HFFc6 (cell line): ENCODE measurements at regions not wholly inside any gene's neighbourhood (a gene's known extent, or its start where the extent isn't known, plus 50 kb on each side); places are given as distances from the start of the nearest gene placed in this dataset.
"Not testable (repeated sequence)": the region's sequence is repeated elsewhere in the genome, so short reads cannot be mapped to it uniquely, and the experiment has no call there.

ENCODE experiments used
- DNase-seq: peaks from one replicate; pipeline ENCODE4 v3.0.0-alpha.2; 2018
- H3K27ac Mint-ChIP-seq: 2 replicates; pipeline ENCODE4 v1.8.0; 2020; ENCODE audit warnings: mild to moderate bottlenecking, mixed read lengths
- H3K27me3 Mint-ChIP-seq: 2 replicates; pipeline ENCODE4 v1.8.0; 2021; ENCODE audit warnings: mild to moderate bottlenecking, moderate library complexity, mixed read lengths; ENCODE audit not compliant: insufficient read depth
- H3K36me3 Mint-ChIP-seq: 2 replicates; pipeline ENCODE4 v1.8.0; 2021; ENCODE audit warnings: low read depth, mixed read lengths
- H3K4me1 Mint-ChIP-seq: 2 replicates; pipeline ENCODE4 v1.8.0; 2020; ENCODE audit warnings: low read depth, mixed read lengths
- H3K4me3 Mint-ChIP-seq: 2 replicates; pipeline ENCODE4 v1.8.0; 2020; ENCODE audit warnings: mild to moderate bottlenecking, moderate library complexity, mixed read lengths
- H3K9me3 Mint-ChIP-seq: 2 replicates; pipeline ENCODE4 v1.8.0; 2020; ENCODE audit warnings: mild to moderate bottlenecking, mixed read lengths
- TF ChIP-seq, protein P1 (sequence below): fragments of 200-600 bp; sonication (generic); IDR thresholded peaks from 2 replicates; pipeline ENCODE4 v1.5.0; 2021; ENCODE audit warnings: antibody characterized with exemption, mild to moderate bottlenecking

DNA sequence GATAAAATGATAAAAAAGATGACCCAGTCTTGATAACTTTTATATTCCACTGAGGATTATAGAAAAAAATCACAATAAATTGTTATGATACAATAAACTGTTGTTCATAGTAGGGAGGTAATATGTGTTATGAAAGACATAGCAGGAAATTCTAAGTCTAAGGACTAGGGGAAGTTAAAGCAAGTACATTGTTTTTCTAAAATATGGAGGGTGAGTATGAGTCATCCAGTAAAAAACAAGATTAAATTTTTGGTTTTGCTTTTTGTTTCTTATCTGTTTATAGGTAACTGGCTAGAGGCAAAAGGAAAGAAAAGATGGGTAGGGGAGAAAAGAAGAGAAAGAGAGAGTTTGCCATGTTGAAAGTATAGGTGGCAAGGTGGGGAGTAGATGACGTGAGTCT is 188.4 kb downstream of the POLR1F start:
- TF ChIP-seq, protein P1, sequence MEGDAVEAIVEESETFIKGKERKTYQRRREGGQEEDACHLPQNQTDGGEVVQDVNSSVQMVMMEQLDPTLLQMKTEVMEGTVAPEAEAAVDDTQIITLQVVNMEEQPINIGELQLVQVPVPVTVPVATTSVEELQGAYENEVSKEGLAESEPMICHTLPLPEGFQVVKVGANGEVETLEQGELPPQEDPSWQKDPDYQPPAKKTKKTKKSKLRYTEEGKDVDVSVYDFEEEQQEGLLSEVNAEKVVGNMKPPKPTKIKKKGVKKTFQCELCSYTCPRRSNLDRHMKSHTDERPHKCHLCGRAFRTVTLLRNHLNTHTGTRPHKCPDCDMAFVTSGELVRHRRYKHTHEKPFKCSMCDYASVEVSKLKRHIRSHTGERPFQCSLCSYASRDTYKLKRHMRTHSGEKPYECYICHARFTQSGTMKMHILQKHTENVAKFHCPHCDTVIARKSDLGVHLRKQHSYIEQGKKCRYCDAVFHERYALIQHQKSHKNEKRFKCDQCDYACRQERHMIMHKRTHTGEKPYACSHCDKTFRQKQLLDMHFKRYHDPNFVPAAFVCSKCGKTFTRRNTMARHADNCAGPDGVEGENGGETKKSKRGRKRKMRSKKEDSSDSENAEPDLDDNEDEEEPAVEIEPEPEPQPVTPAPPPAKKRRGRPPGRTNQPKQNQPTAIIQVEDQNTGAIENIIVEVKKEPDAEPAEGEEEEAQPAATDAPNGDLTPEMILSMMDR, result no peak
- H3K27me3 Mint-ChIP-seq, result peaks cover 2% of the 10 kb centered on the region; the same call in 1 of the 2 replicates
- no peak overlapping the region for H3K4me3 Mint-ChIP-seq
- no peak for DNase-seq
- H3K4me1 Mint-ChIP-seq, result no peaks in the 10 kb centered on the region
- H3K9me3 Mint-ChIP-seq, result no peaks in the 10 kb centered on the region
- no peaks in the 10 kb centered on the region for H3K36me3 Mint-ChIP-seq
- no peak overlapping the region for H3K27ac Mint-ChIP-seq

DNA sequence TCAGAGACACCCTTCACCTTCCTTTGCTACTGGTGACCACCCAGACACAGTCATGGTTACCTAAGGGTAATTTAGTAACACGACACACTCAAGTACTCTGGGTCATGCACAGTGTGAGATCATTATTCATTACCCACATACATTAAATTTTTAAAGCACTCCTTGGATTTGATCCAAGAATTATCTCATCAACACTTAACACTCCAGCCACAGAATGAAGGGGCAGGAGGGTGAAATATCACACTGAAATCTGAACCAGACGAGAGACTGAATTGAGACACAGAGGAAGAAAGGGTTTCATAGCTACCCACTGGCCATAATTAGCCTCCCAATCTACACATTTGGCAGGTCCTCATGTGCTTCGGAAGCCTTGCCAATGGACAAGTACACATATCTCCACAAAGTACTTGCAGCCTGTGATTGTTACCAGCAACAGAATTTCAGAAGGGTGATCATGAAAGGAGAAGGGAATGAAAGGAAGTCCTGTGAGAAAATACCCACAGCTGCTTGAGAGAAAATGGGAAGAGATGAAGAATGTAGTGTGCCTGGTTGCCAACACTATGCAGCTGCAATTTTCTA is 189.3 kb downstream of the POLR1F start:
- Mint-ChIP-seq H3K9me3 (no peaks in the 10 kb centered on the region), H3K27ac (no peak overlapping the region), H3K36me3 (no peaks in the 10 kb centered on the region), H3K4me1 (no peaks in the 10 kb centered on the region), H3K4me3 (no peak overlapping the region), H3K27me3 (peaks cover 2% of the 10 kb centered on the region; the same call in 1 of the 2 replicates)
- no peak for DNase-seq
- TF ChIP-seq, protein P1, result no peak

DNA sequence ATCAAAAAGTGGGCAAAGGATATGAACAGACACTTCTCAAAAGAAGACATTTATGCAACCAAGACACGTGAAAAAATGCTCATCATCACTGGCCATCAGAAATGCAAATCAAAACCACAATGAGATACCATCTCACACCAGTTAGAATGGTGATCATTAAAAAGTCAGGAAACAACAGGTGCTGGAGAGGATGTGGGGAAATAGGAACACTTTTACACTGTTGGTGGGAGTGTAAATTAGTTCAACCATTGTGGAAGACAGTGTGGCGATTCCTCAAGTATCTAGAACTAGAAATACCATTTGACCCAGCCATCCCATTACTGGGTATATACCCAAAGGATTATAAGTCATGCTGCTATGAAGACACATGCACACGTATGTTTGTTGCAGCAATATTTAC is 191.3 kb downstream of the POLR1F start:
- not testable (repeated sequence) for H3K4me3 Mint-ChIP-seq, H3K27ac Mint-ChIP-seq, H3K4me1 Mint-ChIP-seq, H3K36me3 Mint-ChIP-seq, DNase-seq, H3K9me3 Mint-ChIP-seq, H3K27me3 Mint-ChIP-seq

DNA sequence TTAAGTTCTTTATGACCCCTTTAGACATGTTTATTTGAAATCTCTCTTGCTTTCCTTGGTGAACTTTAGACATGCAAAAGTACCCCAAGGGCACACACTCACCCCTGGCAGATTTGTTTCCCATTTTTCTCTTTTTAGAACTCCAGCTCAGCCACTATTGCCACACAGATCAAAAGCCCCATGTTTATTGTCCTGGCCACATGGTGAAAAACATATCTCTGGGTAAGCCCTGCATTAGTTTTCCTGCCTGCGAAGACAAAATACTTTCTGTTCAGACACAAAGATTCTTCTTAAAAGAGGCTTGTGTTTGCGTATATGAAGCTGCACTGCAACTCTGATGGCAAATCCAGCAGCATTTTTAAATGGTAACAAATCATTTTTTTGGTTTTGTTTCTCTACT is 200.0 kb downstream of the POLR1F start:
- TF ChIP-seq, protein P1, result no peak
- Mint-ChIP-seq H3K36me3 (no peaks in the 10 kb centered on the region), H3K4me3 (no peak overlapping the region), H3K4me1 (peaks cover 7% of the 10 kb centered on the region; the same call in 1 of the 2 replicates), H3K27me3 (no peaks in the 10 kb centered on the region; the same call in 1 of the 2 replicates), H3K27ac (no peak overlapping the region), H3K9me3 (no peaks in the 10 kb centered on the region)
- no peak for DNase-seq

DNA sequence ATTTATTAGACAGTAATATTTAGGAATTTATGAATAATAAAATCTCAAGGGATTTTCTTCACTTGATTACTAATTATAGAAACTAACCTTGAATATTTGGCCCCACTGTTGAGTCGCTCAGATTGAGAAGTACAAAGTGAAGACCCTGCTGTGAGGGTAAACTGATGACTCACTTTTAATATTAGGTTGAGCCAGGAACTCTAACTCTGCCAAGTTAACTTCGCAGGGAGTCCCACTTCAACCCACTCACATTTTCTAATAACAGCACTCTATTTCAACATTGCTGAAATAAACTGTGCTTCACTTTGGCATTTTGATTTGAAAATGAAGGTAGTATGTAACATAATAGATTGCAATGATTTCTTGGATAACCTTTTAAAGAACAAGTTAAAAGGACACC is 200.7 kb downstream of the POLR1F start:
- Mint-ChIP-seq H3K9me3 (no peaks in the 10 kb centered on the region), H3K36me3 (no peaks in the 10 kb centered on the region), H3K4me3 (no peak overlapping the region), H3K27ac (no peak overlapping the region), H3K4me1 (peaks cover 7% of the 10 kb centered on the region; the same call in 1 of the 2 replicates), H3K27me3 (no peaks in the 10 kb centered on the region; the same call in 1 of the 2 replicates)
- DNase-seq, result no peak
- TF ChIP-seq, protein P1, result no peak

DNA sequence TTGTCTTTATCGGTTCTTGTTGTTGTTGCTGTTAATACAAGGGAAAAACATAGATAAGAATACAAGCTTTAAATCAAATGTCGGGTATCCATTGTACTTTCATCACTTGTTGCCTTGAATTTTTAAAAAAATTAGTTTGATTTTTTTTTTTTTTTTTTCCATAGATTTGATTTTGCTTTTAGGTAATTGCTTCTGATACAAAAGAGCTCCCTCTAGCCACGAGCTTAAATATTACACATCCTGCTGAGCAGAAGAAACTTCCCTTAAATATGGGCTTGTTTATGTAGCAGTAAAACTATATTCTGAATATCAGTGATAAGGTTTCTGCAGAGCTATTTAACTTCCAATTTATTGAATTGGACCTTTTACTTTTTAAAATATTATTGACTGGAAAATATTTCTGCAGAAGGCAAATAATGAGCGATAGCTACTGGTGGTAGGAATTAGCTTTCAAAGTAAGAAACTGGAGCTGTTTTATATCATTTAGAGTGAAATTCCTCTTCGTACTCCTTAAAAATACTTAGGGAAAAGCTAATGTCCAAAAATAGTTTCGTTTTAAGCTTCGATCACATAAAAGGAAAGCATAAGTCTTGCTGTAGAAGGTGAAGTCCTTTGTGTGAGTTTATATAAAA is 216.9 kb downstream of the POLR1F start:
- H3K9me3 Mint-ChIP-seq, result no peaks in the 10 kb centered on the region
- no peak overlapping the region for H3K4me3 Mint-ChIP-seq
- TF ChIP-seq, protein P1, result peak; percentile 84
- H3K36me3 Mint-ChIP-seq, result no peaks in the 10 kb centered on the region
- H3K27me3 Mint-ChIP-seq, result no peaks in the 10 kb centered on the region; the same call in 1 of the 2 replicates
- DNase-seq, result peak; percentile 49
- no peak overlapping the region for H3K27ac Mint-ChIP-seq
- no peaks in the 10 kb centered on the region for H3K4me1 Mint-ChIP-seq
